ENCODE measurements at regions not wholly inside any gene's neighbourhood (a gene's known extent, or its start where the extent isn't known, plus 50 kb on each side); places are given as distances from the start of the nearest gene placed in this dataset.
"Not testable (repeated sequence)": the region's sequence is repeated elsewhere in the genome, so short reads cannot be mapped to it uniquely, and the experiment has no call there.

DNA sequence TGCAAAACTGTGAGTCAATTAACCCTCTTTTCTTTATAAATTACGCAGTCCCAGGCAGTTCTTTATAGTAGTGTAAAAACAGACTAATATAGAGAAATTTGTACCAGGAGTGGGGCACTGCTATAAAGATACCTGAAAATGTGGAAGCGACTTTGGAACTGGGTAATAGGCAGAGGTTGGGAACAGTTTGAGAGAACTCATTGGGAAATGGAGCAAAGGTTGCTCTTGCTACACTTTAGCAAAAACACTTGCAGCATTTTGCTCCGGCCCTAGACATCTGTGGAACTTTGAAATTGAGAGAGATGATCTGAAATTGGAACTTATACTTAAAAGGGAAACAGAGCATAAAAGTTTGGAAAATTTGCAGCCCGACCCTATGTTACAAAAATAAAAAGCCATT, 810.9 kb downstream of the LTN1 start:
- no peak for DNase-seq (ENCODE audit: low spot score)

DNA sequence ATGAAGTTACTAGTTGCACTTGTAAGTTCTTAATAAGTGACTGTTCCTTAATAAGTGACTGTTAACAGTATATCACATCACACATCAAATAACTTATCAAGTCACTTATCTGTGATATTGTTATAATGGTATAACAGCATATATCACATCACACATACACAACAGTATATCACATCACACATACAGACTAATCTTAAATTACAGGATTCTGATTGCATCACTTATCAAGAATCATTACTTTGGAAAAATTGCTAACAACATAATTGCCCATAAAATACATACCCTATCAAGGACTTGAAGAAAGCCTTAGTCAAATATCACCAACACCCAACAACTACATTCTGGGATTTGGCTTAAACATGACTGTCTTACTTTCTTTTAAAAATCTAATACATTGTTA, 813.5 kb downstream of the LTN1 start:
- DNase-seq (ENCODE audit: low spot score) = no peak

DNA sequence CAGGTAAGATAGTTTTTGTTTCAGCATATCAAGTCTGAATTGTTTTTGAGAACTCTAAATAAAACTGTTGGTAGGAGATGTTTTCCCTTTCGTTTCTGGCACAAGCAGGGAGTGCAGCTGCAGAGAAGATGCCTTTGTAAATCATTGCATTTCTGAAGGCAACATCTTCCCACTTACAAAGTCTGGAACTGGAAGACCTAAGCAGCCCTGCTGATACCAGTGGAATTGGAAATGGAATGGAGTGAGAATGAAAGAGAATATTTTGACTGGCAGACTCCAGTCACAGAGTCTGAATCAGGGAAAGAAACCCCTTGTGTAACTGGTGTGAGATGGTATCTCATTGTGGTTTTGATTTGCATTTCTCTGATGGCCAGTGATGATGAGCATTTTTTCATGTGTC, 815.6 kb downstream of the LTN1 start:
- DNase-seq (ENCODE audit: low spot score) = no peak

DNA sequence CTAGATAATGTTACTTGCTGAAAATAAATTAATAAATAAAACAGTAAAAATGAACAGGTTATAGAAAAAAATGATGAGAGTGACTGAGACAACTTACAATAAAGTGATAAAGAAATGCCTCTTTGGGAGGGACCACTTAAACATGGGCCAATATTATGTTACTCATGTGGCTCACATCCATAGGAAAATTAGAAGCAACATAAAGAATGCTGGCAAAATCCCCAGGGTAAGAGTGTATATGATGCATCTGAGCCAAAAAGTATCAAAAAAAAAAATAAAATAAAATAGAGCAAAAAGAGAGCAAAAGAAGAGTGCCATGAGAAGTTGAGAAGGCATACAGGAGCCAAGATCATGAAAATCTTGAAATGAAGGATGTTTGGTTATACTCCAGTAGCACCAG, 818.0 kb downstream of the LTN1 start:
- no peak for DNase-seq (ENCODE audit: low spot score)

DNA sequence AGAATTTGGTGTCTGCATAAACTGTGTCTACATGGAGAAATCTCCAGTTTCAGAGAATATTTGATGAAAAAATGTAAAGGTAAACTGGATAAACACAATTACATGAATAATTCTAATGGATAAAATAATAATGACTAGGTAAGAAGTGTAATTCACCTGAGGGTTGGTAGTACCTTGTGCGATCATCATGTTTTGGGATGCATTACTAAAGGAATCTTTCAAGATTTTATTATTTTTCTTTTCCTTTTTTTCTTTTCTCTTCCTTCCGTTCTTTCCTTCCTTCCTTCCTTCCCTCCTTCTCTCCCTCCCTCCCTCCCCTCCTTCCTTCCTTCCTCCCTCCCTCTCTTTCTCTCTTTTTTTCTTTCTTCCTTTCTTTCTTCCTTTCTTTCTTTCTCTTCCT, 818.7 kb downstream of the LTN1 start:
- no peak for DNase-seq (ENCODE audit: low spot score)

DNA sequence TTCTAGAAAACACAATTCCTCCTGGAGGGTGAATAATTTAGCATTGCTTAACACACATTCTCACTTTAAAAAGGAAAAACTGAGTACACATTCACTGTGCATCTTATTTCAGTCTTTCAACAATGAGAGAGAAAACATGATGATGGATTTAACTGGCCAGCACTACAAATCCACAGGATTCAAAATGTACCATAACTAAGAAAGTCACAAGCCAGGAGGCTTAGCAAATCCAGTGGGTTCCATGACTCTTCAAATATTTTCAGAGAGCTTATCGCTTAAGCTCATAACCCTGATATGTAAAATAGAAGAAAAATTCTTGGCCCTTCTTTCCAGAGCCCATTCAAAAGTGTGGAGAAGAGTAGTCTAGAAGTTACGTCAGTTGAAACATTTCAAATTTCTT, 820.3 kb downstream of the LTN1 start:
- DNase-seq (ENCODE audit: low spot score) = no peak

DNA sequence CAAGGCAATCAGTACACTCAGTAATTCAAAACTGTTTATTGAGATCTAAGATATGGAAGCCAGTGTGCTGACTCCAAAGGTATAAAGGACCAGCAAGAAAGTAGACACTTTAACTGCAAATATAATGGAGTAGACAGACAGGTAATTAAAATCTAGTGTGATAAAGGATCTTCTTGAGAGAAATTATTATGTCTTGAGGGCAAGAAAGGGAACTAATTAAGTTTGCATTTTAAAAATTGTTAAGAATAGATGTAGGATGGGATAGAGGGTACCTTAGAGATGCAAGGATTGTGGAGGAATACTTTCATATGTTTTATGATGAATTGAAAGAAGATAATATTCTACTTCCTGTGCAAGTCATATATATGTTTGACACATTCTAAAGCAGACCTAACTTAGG, 825.3 kb downstream of the LTN1 start:
- no peak for DNase-seq (ENCODE audit: low spot score)

DNA sequence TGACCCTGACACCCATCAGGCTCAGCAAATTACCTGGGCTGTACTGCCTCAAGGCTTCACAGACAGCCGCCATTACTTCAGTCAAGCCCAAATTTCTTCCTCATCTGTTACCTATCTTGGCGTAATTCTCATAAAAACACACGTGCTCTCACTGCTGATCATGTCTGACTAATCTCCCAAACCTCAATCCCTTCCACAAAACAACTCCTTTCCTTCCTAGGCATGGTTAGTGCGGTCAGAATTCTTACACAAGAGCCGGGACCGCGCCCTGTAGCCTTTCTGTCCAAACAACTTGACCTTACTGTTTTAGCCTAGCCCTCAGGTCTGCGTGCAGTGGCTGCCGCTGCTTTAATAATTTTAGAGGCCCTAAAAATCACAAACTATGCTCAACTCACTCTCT, 828.2 kb downstream of the LTN1 start:
- not testable (repeated sequence) for DNase-seq (ENCODE audit: low spot score)

DNA sequence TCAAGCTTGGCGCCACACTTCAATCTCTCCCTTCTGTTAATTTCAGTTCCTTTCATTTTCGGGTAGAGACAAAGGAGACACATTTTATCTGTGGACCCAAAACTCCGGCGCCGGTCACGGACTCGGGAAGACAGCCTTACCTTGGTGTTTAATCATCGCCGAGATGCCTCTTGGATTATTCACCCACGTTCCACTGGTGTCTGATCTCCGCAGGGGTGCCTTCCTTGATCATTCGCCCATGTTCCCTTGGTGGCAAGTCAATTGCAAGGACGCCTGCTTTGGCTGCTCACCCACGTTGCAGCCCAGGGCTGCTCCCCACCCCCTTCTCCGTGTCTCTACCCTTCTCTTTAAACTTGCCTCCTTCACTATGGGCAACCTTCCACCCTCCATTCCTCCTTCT, 830.6 kb downstream of the LTN1 start:
- DNase-seq (ENCODE audit: low spot score) = not testable (repeated sequence)

DNA sequence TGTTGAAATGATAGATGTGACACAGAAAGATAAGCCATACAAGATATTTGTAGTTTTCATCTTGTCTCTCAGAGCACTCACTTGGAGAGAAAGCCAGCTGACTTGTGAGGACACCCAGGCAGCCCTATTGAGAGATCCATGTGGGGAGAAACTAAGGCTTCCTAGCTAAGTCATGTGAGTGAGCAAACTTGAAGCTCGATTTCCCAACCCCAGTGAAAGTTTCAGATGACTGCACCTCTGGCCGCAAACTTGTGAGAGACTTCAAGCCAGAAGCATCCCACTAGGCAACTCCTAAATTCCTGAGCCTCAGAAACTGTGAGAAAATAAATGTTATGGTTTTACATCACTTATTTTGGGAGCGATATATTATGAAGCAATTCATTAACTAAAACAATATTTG, 832.3 kb downstream of the LTN1 start:
- DNase-seq (ENCODE audit: low spot score) = no peak

DNA sequence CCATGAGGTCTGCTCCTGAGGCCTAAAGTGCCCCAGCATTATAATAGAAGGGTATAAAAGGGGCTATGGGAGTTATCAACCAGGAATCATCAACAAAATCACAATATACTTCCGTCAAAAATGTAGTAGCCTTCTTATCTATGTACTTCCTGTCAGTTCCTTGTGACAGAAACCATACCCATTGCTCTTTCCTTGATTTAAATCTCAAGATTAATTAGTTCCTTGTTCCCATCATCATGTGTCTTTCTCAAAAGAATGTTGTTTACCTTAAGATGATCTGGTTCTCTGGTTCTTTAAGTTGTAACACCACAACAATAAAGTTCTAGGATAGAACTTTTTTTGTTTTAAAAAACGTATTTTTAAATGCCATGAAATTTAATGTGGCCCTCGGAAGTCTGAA, 833.3 kb downstream of the LTN1 start:
- DNase-seq (ENCODE audit: low spot score) = no peak

DNA sequence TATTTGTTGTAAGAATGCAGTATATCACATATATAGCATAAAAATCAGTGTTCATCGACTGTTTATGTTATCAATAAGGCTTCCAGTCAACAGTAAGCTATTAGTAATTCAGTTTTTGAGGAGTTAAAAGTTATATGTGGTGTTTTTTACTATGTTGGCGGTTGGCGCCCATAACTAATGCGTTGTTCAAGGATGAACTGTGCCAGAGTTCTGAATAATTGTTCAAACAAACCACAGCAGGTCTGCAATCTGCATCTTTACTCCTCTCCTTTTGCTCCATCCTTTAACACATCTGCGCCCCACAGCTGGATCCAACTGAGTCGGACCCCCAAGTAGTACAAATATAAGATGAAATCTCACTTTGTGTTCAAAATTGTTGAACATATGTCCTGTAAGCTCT, 836.1 kb downstream of the LTN1 start:
- no peak for DNase-seq (ENCODE audit: low spot score)

DNA sequence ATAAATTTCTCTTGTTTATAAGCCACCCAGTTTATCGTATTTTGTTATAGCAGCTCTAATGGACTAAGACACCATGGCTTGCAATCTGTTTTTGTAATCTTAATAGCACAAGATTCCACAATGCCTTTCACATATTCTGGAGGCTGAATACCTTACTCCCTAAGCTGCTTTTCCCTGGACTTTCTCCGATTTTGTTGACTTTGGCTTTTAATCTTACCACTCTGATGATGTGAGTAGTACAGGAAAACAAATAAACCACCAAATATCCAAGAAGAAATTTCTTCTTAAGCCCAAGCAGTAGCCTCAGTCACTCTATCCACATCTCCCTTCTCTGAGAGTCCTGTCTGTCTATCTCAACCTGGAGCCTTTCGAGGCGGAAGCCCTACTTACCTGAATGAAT, 838.6 kb downstream of the LTN1 start:
- no peak for DNase-seq (ENCODE audit: low spot score)

DNA sequence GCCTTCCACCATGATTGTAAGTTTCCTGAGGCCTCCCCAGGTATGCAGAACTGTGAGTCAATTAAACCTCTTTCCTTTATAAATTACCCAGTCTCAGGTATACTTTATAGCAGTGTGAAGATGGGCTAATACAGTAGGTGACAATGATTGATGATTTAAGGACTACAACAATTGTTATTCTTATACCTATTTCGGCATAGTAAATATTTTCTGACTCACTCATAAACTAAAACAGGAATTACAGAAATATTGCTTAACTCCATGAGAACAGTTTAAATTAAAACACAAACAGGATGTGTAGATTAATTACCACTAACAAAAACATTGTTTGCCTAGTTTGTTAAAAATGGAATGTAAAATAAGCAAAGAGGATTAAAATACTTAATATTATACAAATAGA, 839.9 kb downstream of the LTN1 start:
- no peak for DNase-seq (ENCODE audit: low spot score)

DNA sequence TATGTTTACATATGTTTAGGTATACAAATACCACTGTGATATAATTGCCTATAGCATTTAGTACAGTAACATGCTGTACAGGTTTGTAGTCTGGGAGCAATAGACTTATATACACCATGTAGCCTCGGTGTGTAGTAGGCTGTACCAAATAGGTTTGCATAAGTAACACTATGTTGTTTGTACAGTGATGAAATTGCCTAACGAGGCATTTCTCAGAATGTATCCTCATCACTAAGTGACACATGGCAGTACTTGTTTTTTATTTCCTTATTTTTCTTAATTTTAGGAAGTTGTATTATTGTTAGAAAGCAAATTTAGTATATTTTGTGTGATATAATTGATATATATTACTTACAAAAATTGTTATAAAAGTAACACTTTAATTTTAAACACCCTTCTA, 840.9 kb downstream of the LTN1 start:
- no peak for DNase-seq (ENCODE audit: low spot score)

DNA sequence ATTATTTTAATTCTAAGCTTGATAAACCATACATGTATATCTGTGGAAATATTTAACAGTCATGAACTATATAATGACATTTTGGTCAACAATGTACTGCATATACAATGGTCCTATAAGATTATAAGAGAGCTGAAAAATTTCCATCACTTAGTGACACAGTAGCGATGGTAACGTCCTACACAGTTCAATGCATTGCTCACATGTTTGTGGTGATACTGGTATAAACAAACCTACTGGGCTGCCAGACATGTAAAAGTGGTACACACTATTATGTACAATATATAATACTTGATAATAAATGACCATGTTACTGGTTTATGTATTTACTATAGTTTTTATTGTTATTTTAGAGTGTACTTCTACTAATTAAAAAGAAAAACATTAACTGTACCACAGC, 841.9 kb downstream of the LTN1 start:
- no peak for DNase-seq (ENCODE audit: low spot score)

DNA sequence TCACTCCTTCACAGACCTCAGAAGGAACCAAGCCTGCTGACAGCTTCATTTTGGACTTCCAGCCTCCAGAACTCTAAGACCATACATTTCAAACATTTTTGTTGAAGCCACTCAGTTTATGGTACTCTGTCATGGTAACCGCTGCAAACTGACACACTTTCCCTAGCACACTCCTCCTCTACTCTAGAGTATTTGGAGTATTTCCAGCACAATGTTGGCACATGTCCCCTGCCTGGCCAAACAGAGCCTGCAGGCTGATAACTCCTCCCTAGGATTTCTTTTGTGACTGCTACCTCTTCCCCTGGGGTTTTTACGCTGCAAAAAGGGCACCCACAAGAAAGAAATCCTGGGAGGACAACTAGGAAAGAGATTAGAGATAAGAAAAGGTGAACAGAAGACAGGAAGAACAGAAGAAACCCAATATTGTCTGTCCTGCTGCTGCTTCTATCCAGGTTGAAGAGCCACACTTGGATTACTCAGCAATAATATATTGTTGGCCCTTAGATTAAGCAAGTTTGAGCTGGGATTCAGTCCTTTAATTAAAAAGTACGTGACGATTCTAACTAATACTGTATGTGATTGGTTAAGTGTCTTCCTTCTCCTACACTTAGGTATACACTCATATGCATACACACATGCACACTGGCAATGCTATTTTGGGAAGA, 844.1 kb downstream of the LTN1 start:
- DNase-seq (ENCODE audit: low spot score) = no peak

DNA sequence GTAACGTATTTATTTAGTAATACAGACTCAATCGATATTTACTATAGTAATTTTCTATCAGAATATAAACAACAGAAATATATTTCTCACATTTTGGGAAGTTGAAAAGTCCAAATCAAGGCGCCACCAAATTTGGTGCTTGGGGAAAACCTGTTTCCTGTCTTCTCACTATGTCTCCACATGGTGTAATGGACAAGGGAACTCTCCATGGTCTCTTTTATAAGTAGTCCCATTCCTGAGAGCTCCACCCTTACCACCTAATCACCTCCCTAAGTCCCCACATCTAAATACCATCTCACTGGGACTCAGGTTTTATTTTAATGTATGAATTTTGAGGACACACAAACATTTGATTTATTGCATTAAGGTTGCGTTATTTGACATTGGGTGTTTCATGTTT, 848.0 kb downstream of the LTN1 start:
- no peak for DNase-seq (ENCODE audit: low spot score)

DNA sequence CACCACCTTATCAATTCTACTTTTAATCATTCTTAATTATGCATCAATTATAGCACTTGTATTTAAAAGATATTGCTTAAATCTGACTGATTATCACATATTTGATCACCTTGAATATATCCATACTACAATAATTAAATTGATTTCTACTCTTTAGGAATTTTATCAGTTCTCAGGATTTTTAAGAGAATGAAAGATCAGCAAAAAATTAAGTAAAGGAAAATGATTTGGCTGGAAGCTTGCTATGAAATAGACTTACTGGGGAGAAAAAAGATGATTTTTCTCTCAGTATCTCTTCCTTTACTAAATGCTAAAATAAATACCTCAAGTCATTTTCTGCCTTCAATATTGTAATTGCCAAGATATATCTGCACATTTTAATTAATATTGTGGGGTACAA, 848.6 kb downstream of the LTN1 start:
- DNase-seq (ENCODE audit: low spot score) = no peak

DNA sequence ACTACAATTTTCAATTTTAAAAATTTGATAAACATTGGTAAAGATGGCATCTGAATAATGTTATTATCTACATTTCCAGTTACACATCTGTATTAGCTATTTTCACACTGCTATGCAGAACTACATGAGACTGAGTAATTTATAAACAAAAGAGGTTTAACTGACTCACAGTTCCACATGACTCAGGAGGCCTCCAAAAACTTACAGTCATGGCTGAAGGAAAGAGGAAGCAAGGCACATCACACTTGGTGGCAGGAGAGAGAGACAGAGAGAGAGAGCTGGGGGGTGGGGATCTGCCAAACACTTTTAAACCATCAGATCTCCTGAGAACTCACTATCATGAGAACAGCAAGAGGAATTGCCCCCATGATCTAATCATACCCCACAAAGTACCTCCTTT, 850.0 kb downstream of the LTN1 start:
- DNase-seq (ENCODE audit: low spot score) = peak; percentile 10

DNA sequence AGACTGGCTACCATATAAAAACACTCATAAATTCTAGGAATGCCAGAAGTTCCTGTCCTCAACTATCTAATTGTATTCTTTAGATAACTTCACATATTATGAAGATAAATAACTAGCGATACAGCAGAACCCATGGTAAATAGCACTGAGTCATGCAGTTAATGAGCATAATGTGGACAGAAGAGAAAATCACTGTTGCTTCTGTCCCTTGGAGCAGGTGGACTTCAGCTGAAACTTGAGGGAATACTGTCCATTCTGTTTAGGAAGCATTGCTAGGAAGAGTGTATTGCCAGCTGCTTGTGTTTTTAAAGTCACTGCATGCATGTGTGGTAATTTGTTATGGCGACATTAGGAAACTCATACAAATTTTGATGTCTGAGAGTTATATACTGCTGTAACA, 854.4 kb downstream of the LTN1 start:
- DNase-seq (ENCODE audit: low spot score) = no peak

DNA sequence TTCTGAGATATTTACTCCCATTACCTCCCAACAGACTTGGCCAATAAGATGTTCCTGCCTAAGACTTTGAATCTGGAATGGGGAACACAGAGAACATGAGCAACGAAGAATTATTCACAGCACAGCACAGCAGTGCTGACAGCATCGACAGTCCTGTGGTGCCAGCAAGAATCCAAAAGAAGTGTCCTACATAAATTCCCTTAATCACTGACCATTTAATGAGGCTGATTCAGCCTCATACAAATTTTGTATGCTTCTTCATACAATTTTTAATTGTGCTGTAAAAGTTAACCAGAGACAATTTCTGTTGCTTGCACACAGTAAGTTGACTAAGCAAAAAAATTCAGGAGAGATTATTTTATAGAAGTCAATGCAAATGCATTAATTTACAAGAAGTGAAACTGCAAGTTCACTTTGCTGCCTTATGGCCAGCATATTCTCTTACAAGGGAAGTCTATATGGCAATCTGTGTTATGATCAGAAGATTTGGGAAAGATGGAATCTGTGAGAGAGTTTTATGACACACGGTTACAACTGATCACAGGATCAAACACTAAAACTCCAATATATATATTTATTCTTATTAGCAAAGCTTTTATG, 855.9 kb downstream of the LTN1 start:
- peak; percentile 28 for DNase-seq (ENCODE audit: low spot score)

DNA sequence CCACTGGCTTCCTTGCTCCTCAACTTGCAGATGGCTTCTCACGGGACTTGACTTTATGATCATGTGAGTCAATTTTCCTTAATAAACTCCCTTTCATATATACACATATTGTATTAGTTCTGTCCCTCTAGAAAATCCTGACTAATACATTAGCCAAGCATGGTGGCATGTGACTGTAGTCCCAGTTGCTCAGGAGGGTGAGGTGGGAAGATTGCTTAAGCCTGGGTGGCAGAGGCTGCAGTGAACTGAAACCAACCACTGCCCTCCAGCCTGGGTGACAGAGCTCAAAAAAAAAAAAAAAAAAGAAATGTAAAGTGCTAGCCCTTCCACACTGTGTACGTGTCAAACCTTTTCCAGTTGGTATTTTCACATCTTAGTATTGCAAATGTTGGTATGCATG, 857.0 kb downstream of the LTN1 start:
- DNase-seq (ENCODE audit: low spot score) = no peak

DNA sequence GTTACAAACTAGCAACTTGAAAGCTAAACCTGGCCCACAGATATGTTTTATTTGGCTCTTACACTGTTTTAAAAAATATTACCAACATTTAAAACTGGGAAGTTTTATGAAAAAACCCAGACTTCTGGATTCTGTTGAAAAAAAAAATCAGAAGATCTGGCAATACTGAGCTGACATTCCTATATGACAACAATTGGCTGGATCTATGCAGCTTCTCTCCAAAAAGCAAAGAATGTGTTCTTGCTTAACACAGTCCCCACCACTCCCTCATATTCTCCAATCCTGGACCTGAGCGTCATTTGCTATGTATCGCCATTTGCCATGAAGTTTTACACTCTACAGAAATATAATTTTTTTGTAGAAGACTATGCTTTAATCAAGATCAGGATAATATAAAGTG, 859.6 kb downstream of the LTN1 start:
- no peak for DNase-seq (ENCODE audit: low spot score)

DNA sequence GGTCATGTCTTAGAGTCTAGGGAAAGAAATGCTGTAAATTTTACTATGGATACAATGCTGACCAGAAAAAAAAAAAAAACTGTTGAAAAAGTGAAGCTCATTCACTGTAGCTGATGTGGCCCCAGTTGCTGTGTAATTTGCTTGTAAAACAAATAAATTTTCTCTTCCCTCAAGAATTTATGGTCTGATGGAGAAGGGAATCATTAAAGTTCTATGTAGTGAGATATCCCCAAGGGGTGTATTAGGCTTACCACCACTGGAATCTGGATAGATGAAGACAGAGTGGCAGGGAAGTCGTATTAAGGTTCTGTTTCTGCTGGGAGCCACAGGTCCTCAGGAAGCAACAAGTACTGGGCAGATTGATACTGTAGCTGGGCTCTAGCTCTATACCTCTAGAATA, 860.0 kb downstream of the LTN1 start:
- DNase-seq (ENCODE audit: low spot score) = no peak
